ENCODE measurements at regions not wholly inside any gene's neighbourhood (a gene's known extent, or its start where the extent isn't known, plus 50 kb on each side); places are given as distances from the start of the nearest gene placed in this dataset.
"Not testable (repeated sequence)": the region's sequence is repeated elsewhere in the genome, so short reads cannot be mapped to it uniquely, and the experiment has no call there.

DNA sequence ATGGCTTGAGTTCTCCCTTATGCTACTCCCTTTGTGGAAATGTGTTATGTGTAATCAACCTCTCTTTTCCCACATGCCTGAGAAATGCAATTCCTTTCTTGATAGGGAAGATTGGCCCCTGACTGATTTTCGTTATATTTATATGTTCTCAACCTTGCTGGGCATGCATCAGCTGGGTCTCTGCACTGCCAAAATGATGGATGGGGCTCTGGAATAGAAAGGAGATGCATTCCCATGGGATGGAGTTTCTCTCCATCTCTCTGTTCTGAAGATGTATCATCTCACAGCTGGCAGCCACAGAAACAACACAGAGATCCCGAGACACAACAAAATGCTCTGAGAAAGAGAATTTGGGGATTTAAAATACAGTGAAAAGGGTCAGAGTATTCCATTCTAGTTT is 327.7 kb upstream of the LMCD1 start:
- ATAC-seq (no peak), DNase-seq (no peak)
- intact Hi-C loops (cut with DNase I): no loop called here

DNA sequence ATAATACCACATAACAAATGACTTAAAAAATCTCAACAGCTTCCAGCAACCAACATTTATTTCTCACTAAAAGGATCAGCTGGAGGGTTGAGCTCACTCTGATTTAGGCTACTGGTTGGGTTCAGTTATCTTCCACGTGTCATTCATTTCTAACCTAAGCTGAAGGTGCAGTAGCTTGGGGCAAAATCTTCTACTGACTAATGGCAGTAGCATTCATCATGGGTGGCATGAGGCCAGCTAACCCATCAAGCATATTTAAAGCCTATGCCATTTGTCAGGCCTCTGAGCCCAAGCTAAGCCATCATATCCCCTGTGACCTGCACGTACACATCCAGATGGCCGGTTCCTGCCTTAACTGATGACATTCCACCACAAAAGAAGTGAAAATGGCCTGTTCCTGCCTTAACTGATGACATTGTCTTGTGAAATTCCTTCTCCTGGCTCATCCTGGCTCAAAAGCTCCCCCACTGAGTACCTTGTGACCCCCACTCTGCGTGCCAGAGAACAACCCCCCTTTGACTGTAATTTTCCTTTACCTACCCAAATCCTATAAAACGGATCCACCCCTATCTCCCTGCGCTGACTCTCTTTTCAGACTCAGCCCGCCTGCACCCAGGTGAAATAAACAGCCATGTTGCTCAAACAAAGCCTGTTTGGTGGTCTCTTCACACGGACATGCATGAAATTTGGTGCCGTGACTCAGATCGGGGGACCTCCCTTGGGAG is 324.7 kb upstream of the LMCD1 start:
- intact Hi-C loops (cut with DNase I); DNase-seq; ATAC-seq: not testable (repeated sequence)

DNA sequence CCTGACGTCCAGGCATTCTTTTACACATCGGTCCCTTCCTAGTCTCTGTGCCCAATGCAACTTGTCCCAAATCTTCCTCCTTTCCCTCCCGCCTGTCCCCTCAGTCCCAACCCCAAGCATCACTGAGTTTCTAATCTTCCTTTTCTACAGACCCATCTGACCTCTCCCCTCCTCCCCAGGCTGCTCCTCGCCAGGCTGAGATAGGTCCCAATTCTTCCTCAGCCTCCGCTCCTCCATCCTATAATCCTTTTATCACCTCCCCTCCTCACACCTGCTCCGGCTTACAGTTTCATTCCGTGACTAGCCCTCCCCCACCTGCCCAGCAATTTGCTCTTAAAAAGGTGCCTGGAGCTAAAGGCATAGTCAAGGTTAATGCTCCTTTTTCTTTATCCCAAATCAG is 323.1 kb upstream of the LMCD1 start:
- intact Hi-C loops (cut with DNase I); DNase-seq; ATAC-seq: not testable (repeated sequence)

DNA sequence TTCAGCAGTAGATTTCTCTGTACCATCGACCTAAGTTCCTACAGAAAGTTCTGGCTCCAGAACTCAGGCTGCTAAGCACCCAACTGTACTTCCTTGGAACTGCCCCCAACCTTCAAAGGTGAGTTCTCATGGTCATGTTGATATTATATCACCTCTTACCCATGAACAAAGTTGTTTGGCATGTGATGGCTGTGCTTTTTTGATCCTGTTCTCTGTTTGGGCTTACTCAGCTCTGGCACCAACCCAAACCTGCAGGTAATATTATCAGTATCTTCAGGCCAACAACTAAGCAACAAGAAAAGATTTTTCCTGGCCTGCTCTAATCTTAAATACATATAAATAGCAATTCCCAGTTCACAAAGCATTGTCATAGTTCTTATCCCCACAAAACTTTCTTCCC is 318.7 kb upstream of the LMCD1 start:
- intact Hi-C loops (cut with DNase I): no loop called here
- DNase-seq (no peak), ATAC-seq (no peak)

DNA sequence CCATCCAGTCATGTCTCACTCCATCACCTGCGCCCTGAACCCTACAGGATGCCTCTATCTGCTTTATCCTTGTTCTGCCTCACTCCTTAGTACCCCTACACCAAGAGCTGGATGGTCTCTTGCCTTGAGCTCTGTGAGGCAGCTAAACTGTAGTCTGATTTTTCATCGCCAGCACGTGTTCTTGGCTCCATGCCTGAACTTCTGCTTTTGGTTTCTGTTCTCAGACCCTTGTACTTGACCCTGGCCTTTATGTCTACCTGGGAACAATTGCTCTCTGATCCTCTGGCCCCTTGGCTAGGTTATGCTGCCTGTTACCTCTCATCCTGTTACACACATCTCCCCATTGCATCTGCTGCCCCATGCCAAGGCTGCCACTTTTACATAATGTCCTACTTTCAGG is 318.0 kb upstream of the LMCD1 start:
- DNase-seq (no peak), ATAC-seq (no peak)
- intact Hi-C loops (cut with DNase I): no loop called here

DNA sequence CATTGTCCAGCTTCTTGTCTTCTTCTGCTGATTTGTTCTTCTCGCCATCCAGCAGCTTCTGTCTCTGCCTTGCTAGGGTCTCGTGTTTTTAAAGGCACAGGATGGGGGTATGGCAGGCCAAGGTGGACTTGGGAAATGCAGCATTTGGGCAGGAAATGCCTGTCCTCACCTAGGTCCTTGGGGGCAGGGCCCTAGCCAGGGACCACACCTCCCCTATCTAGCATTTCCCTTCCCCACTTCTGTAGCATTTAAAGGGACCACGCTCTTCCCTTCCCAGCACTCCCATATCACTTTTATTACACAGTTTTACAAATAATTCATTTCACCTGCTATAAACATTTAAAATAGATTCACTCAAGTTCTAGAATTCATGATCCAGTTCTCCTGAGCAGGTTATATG is 315.4 kb upstream of the LMCD1 start:
- no peak for ATAC-seq
- intact Hi-C loops (cut with DNase I): no loop called here
- no peak for DNase-seq

DNA sequence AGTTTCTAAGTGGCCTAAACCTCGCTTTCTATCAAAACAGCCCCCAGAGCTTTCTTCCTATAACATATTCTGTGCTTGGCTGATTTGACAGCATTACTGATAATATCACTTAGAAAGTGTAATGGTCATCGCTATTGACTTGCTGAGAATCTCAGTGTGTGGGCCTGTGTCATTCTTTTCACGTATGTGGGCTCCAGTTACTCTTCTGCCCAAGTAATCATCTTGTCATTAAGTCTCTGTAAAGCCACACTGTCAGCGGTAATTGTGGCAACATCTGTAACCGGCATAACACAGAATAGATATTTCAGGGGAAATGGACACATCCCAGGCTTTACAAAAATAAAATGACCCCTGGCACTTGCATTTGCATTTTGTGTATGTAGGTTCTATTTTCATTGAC is 313.6 kb upstream of the LMCD1 start:
- no peak for DNase-seq
- intact Hi-C loops (cut with DNase I): no loop called here
- no peak for ATAC-seq

DNA sequence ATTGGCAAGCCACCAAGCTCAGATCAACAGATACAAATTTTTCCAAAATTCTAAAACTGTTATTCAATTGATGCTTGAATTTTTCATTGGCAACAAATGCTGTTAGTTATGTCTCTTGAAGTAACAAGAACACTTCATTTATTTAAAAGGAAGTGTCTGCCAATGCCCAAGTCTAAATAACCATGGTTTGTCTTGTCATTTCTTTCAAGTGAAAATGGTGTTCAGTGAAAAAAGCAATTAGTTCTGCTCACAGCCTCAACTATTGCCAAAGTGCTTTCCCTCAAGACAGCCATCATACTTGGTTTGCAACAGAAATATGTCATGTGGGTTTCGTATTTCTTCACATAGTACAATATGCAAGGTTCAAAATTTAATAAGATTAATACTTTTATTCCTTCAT is 312.6 kb upstream of the LMCD1 start:
- DNase-seq (no peak), ATAC-seq (no peak)
- intact Hi-C loops (cut with DNase I): no loop called here

DNA sequence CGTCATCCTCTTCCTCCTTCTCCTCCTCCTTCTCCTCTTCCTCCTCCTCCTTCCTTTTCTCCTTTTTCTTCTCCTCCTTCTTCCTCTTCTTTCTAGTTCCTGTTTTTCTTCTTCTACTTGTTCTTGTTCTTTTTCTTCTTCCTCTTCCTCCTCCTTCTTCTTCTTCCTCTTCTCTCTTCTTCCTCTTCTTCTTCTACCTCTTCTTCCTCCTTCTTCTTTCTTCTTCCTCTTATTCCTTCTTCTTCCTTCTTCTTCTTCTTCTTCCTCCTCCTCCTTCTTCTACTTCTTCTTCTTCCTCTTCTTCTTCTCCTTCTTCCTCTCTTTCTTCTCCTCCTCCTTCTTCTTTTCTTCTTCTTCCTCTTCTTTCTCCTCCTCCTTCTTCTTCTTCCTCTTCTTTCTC is 310.2 kb upstream of the LMCD1 start:
- ATAC-seq (no peak), DNase-seq (no peak)
- intact Hi-C loops (cut with DNase I): no loop called here

DNA sequence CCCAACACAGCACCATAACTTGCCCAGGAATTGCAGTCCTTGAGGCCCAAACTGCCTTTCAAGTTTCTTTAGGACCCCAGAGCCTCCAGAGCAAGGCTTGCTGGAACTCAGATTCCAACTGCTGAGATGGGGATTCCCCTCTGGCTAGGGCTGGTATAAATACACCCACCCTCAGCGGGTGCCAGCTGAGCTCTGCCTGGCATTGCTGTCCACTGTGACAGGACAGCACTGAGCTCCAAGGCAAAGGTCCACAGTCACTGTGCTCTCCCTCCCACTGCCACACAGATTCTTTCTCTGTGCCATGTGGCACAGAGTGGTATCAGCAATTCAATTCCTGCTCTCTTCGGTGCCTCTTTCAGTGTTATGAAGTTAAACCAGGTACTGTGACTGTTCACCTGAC is 304.2 kb upstream of the LMCD1 start:
- peak; percentile 17 for DNase-seq
- ATAC-seq: peak; percentile 85 to 89
- intact Hi-C loops (cut with DNase I): no loop called here

DNA sequence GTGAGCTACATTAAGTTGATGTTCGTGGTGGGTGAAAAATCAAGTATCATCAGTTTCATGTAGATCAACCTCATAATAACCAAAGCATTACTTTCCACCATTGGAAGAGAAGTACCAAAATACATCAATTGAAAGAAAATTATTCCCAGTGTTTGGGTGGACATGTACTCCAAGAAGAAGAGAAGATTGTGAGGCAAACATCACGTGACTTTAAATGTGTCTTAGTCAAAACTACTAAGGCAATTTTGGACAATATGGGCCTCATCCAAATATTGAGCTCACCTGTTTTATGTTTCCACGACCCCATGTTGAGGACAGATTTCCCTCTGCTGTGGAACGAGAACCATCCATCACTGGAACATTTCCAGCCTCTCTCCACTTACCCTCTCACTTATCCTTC is 303.0 kb upstream of the LMCD1 start:
- intact Hi-C loops (cut with DNase I): no loop called here
- ATAC-seq: no peak
- DNase-seq: no peak

DNA sequence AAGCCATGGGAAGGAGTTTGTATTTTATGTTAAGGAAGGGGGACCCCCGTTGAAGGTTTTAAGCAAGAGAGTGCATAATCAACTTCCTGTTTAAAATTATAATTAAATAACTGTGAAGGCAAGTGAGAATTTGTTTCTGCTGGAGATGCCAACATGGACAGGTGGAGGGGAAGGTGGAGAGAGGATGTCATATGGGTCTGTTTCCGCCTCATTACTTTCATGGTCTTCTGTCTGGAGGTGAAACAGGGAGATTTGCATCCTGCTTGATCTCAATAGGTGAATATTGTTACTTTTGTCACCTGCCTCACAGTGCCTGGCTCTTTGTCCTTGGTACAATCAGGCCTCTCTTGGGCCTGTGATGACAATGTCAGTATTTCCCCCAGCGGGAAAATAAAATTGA is 300.6 kb upstream of the LMCD1 start:
- ATAC-seq: no peak
- no peak for DNase-seq
- intact Hi-C loops (cut with DNase I): no loop called here

DNA sequence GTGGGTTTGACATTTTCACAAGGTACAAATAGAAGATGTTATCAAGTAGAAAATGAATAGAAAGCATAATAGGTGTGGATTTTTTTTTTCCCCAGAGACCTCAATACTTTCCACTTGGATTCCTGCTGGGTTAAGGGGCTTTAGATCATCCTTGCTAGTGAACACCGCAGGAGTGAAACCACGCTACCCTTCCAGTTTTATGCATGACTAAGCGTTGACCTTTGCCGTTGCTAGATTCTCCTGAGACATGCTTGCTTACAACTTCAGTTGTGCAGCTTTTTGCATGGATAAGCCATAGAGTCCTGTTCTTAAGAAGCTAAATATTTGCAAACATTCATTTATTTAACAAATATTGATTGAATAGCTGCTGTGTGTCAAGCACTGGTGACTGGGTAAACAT is 299.7 kb upstream of the LMCD1 start:
- DNase-seq (no peak), ATAC-seq (no peak)
- intact Hi-C loops (cut with DNase I): no loop called here

DNA sequence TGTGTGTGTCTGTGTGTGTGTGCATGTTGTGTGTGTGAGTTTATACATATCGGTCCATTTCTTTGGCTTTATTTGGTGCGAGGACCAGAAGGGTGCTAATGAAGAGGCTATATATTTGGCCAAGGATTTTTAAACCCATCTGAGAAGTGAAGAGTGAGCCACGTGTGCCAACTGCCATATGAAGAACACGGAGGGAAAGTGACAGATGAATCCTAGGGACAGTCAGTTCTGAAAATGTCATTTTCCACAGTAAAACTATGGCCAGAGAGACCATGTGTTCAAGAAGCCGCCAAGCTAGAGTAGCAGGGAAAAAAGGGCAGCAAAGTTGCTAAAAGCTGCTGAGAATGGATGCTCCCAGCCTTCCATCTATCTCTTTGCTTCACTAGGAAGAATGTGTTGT is 297.3 kb upstream of the LMCD1 start:
- intact Hi-C loops (cut with DNase I): no loop called here
- DNase-seq (no peak), ATAC-seq (no peak)

DNA sequence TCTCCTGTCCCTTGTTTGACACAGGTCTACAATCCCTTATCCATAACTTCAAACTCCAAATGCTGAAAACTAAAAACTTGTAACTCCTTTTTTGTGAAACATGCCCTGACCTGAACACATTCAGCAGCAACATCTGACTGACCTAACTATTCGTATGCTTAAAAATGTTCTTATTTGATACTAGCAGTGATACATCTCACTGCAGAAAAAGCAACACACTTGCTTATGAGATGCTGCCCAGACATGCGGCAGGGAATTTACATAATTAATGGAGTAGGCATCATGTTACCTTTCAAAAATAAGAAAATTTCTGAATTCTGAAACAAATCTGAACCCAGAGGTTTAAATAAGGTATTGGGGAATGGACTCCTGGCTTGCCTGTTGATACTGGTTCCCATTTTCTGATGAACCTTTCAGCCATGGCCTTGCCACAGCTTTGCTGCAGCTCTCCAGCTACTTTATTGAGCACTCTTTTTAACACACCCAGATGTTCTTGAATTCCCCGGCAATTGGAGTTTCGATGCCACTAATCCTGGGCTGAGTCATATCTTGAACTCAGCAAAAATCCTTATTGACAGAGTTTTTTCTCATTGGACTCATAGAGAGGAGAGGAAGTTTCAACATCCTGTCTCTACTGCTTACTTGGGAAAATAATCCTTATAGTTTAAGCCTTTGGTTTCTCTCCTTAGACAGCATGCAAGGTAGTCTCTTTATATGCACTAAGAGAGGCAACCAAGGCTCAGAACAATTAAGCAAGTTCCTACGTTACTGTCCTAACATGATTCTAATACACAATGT is 296.6 kb upstream of the LMCD1 start:
- no peak for DNase-seq
- intact Hi-C loops (cut with DNase I): no loop called here
- no peak for ATAC-seq

DNA sequence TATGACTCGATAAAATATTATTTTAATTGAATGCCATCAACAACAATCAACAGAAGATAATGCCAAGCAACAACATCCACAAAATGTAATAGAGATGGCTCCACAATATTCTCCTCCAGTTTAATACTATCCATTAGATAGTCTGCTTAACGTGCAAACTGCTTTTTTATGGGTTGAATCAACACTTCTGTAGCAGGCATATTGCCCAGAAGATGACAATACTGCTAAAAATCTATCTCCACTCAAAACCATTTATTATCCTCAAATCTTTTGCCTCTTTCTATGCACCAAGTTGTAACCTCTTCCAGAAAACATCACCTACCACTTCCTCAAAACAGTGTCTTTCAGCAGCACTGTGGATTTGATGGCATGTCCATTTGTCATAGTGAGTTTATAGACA is 295.7 kb upstream of the LMCD1 start:
- DNase-seq (no peak), ATAC-seq (no peak)
- intact Hi-C loops (cut with DNase I): no loop called here

DNA sequence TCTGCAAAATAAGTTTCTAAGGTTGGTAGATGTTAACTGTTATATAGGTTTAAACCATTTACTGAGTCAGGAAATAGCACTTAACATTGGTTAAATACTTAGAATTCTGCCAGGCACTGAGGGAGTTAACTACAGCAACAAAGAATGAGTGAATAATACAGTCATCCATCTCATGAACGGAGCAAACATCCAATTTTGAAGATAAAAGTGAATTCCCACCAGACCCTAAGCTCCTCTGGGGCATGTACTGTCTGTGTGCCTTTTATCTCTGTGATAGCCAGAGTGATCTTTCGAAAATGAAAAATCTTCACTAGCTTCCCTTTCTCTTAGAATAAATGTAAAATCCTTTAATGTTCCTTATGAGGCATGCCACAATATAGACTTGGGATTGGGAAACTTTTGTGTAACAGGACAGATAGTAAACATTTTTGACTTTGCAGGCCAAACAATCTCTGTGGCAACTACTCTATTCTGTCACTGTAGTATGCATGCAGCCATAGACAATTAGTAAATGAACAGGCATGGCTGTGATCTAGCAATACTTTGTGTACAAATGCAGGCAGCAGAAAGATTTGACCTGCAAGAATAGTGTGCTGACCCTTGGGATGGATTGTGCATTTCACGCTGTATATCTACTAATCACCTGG is 294.5 kb upstream of the LMCD1 start:
- DNase-seq: no peak
- ATAC-seq: no peak
- intact Hi-C loops (cut with DNase I): no loop called here

DNA sequence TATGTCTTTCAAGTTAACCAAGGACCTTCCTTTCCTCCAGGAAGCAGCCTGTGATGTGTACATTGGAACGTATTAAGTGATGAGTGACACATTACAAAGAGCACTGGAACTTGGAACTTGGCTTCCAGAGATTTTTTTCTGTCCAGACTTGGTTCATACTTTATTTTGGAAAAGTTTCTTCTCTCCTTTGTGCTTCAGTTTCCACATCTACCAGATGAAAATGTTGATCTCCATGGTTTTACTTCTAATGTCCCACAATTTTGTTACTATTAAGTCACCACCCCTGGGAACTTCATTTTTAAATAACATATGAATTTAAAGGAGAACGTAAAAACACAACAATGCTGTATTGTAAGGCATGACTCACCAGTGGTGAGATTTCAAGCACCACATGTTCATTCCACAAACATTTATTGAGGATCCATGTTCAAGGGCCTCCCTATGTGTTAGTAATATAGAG is 290.7 kb upstream of the LMCD1 start:
- ATAC-seq (peak in 1 of 2 donors; percentile 48), DNase-seq (no peak)
- intact Hi-C loops (cut with DNase I): no loop called here

DNA sequence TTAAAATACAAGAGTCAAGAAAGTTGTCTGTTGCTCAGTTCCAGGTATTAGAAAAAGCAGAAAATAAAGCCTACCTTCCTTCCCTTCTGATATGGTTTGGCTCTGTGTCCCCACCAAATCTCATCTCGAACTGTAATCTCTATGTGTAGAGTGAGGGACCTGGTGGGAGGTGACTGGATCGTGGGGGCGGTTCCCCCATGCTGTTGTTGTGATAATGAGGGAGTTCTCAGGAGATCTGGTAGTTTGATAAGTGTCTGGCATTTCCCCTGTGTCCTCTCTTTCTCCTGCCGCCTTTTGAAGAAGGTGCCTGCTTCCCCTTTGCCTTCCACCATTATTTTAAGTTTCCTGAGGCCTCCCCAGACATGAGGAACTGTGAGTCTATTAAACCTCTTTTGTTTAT is 288.8 kb upstream of the LMCD1 start:
- no peak for ATAC-seq
- no peak for DNase-seq
- intact Hi-C loops (cut with DNase I): no loop called here

DNA sequence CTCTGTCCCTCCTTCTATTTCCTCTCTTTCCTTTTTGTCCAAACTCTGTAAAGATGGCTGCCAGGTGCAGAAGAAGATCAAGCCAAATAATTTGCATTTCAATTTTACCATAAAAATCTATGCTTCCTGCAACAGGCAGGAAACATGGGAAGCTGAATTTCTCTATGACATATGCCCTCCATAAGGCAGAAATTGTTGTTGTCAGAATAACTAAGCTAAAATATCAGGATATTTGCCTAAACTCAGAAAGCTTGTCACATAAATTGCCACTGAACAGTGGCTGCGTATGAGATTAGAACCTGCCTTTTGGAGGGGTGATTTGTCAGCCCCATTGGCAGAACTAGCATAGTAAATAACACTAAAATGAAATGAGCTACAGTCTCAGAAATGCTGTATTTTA is 288.3 kb upstream of the LMCD1 start:
- DNase-seq (no peak), ATAC-seq (no peak)
- intact Hi-C loops (cut with DNase I): no loop called here

DNA sequence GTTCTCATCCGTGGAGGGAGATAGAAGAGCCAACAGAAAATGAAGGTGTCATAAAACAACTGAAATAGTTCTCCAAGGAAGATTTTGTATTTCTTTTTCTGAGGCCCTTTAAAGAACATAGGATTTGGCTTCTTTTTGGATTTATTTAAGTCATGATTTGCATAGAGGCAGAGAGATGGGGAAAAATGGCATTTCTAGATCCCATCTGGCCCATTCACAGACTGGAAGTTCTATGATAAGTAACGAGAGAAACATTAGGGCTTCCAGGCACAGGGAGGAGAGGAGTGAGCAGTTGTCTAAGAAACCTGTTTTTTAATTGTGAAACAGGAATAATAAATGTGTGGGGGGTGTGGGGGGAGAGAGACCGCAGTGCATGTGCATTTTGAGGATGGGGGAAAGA is 285.8 kb upstream of the LMCD1 start:
- DNase-seq (no peak), ATAC-seq (no peak)
- intact Hi-C loops (cut with DNase I): no loop called here

Data from left cardiac atrium (tissue), 4 donors.